ENCODE measurements at regions not wholly inside any gene's neighbourhood (a gene's known extent, or its start where the extent isn't known, plus 50 kb on each side); places are given as distances from the start of the nearest gene placed in this dataset.

DNA sequence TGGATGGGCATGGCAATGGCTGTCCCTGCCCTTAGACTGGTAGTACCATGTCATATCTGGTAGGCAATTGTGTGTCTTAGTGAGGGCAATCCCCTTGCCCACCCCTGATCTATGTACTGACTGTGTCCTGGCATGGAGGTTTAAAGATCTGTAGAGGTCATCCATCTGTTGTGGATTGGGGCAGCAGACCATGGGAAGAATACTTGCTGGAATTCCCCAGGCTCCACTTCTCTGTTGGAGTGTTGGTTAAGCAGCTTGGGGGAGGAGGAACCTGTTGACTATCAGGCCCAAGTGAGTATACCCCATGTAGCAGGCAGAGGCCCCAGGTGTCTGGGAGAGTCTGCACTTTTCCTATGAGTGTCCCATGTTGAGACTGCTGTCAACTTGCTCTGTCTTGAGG is 246.7 kb upstream of the DIPK2B start:
- CTCF ChIA-PET = no interaction called here
- no peak for FAIRE-seq
- H3K9me3 ChIP-seq = no peaks in the 10 kb centered on the region
- no peak overlapping the region for H3K4me2 ChIP-seq
- peaks cover 23% of the 10 kb centered on the region for H3K4me1 ChIP-seq
- TF ChIP-seq MAFK (IDR thresholded peaks at IDR 0.05; ENCODE audit: partially characterized antibody) = no peak
- TF ChIP-seq MAZ (IDR thresholded peaks at IDR 0.05; ENCODE audit: borderline replicate concordance, low read depth, low read length) = no peak
- TF ChIP-seq RNF2 (IDR thresholded peaks at IDR 0.05; ENCODE audit: borderline replicate concordance, low read depth) = no peak
- no peak for TF ChIP-seq MYC (IDR thresholded peaks at IDR 0.05; ENCODE audit: borderline replicate concordance, low read length)
- TF ChIP-seq FOSB (CRISPR knock-in tag; IDR thresholded peaks at IDR 0.05) = no peak
- TF ChIP-seq EHF (CRISPR knock-in tag; IDR thresholded peaks at IDR 0.05) = no peak
- TF ChIP-seq HDAC2 (IDR thresholded peaks at IDR 0.05) = no peak
- no peak for TF ChIP-seq CHD4 (IDR thresholded peaks at IDR 0.05; ENCODE audit: borderline replicate concordance)
- no peak for TF ChIP-seq KDM5A (IDR thresholded peaks at IDR 0.05)
- TF ChIP-seq ESRRA (IDR thresholded peaks at IDR 0.05; ENCODE audit: borderline replicate concordance, low read length) = no peak
- TF ChIP-seq HOXA7 (CRISPR knock-in tag; IDR thresholded peaks at IDR 0.05) = no peak
- TF ChIP-seq NPAS2 (CRISPR knock-in tag; IDR thresholded peaks at IDR 0.05; ENCODE audit: borderline replicate concordance) = no peak
- TF ChIP-seq PHF8 (IDR thresholded peaks at IDR 0.05; ENCODE audit: borderline replicate concordance, low read depth) = no peak
- TF ChIP-seq ZC3H11A (IDR thresholded peaks at IDR 0.05) = no peak
- no peak for TF ChIP-seq TFCP2L1 (CRISPR knock-in tag; IDR thresholded peaks at IDR 0.05)
- TF ChIP-seq TP53 (CRISPR knock-in tag; IDR thresholded peaks at IDR 0.05) = no peak
- TF ChIP-seq HMGXB4 (CRISPR knock-in tag; IDR thresholded peaks at IDR 0.05; ENCODE audit: borderline replicate concordance) = no peak
- POLR2A ChIA-PET = no interaction called here
- no peak for DNase-seq (ENCODE audit: low read depth in 1 of 2, low spot score in 1 of 2)
- H3K27ac ChIP-seq = peak overlapping the region in 1 of 2 experiments; percentile 39; a peak in 1 of 6 replicates
- ATAC-seq = no peak
- no peak overlapping the region for H3K4me3 ChIP-seq

- FAIRE-seq (peak; percentile 81), ATAC-seq (peak; percentile 54 to 71; a peak in 3 of 6 replicates), DNase-seq (ENCODE audit: low read depth in 1 of 2, low spot score in 1 of 2) (peak in 1 of 2 experiments; percentile 31)
- 53% methylated on average over 2 of the region's 2 CpGs for WGBS (ENCODE audit: missing lambda C conversion rate)
- ChIA-PET CTCF (interaction anchor here (0.9 kb wide), 2 partner anchors 17 to 46 kb away, joined by 3 read pairs; no protein-coding TSS in a partner anchor), POLR2A (no interaction called here)
- Histone ChIP-seq H3K4me1 (peaks cover 23% of the 10 kb centered on the region), H3K9me3 (no peaks in the 10 kb centered on the region), H3K4me3 (no peak overlapping the region), H3K4me2 (peak overlapping the region; percentile 33; the same call in 2 of the 3 replicates), H3K27ac (peak overlapping the region in 1 of 2 experiments; percentile 58; a peak in 3 of 6 replicates)
- no peak for TF ChIP-seq PHF8 (IDR thresholded peaks at IDR 0.05; ENCODE audit: borderline replicate concordance, low read depth)
- peak; percentile 44; the same call in 1 of the 2 replicates for TF ChIP-seq FOSL2 (IDR thresholded peaks at IDR 0.05)
- peak; percentile 32; the same call in 1 of the 2 replicates for TF ChIP-seq FOSL2 (CRISPR knock-in tag; IDR thresholded peaks at IDR 0.05)
- TF ChIP-seq JUNB (IDR thresholded peaks at IDR 0.05) = peak; percentile 58
These were observed 245.2 kb upstream of the DIPK2B start for GRCh38 chrX:45445745-45446412.

GRCh38 chrX:45437186-45437585 is 236.5 kb upstream of the DIPK2B start:
- TF ChIP-seq CBX8 (IDR thresholded peaks at IDR 0.05) = no peak
- no peak for TF ChIP-seq JUNB (IDR thresholded peaks at IDR 0.05)
- no peak for TF ChIP-seq TP53 (CRISPR knock-in tag; IDR thresholded peaks at IDR 0.05)
- TF ChIP-seq RAD21 (conservative IDR thresholded peaks at IDR 0.05 in 1 of 2, IDR thresholded peaks at IDR 0.05 in 1 of 2) = no peak
- no peak for TF ChIP-seq HDAC2 (IDR thresholded peaks at IDR 0.05)
- POLR2A ChIA-PET = no interaction called here
- no peak overlapping the region for H3K27ac ChIP-seq
- DNase-seq (ENCODE audit: low read depth in 1 of 2, low spot score in 1 of 2) = no peak
- no peak for FAIRE-seq
- no peak for ATAC-seq
- no peak overlapping the region for H3K4me3 ChIP-seq
- H3K4me2 ChIP-seq = no peak overlapping the region
- H3K4me1 ChIP-seq = peaks cover 5% of the 10 kb centered on the region; the same call in 1 of the 3 replicates
- 75% methylated on average over 2 of the region's 2 CpGs for WGBS (ENCODE audit: missing lambda C conversion rate)
- H3K9me3 ChIP-seq = no peaks in the 10 kb centered on the region
- CTCF ChIA-PET = no interaction called here
